Left lung (tissue), 4 donors: ENCODE measurements at regions not wholly inside any gene's neighbourhood (a gene's known extent, or its start where the extent isn't known, plus 50 kb on each side); places are given as distances from the start of the nearest gene placed in this dataset.
"Not testable (repeated sequence)": the region's sequence is repeated elsewhere in the genome, so short reads cannot be mapped to it uniquely, and the experiment has no call there.

Experiments
- ATAC-seq: fragments of 200-7000 bp; cut with Tn5 transposase; one replicate; pipeline ENCODE4 v1.9.1; 2020; ENCODE audit warnings: moderate library complexity
- DNase-seq, 4 donors: peaks; one replicate each; pipeline ENCODE4 v3.0.0-alpha.2; 2013 to 2020
- H3K27ac ChIP-seq, 2 donors: fragments of 200-600 bp; sonication (generic) in 1 of 2; one replicate each; pipeline versions ENCODE4 v1.5.0 to v1.8.0; 2020 to 2021
- H3K27me3 ChIP-seq, 2 donors: fragments of 200-600 bp; sonication (generic) in 1 of 2; one replicate each; pipeline versions ENCODE4 v1.5.0 to v1.8.0; 2020 to 2021
- H3K36me3 ChIP-seq, 2 donors: fragments of 200-600 bp; sonication (generic) in 1 of 2; one replicate each; pipeline versions ENCODE4 v1.5.0 to v1.8.0; 2020 to 2021
- H3K4me1 ChIP-seq, 2 donors: fragments of 200-600 bp; one replicate each; pipeline ENCODE4 v1.8.0; 2021
- H3K4me3 ChIP-seq, 2 donors: fragments of 200-600 bp; sonication (generic) in 1 of 2; one replicate each; pipeline versions ENCODE4 v1.5.0 to v1.8.0; 2020 to 2021; ENCODE audit warnings: mild to moderate bottlenecking in 1 of 2
- H3K9me3 ChIP-seq, 2 donors: fragments of 200-600 bp; sonication (generic) in 1 of 2; one replicate each; pipeline versions ENCODE4 v1.5.0 to v1.8.0; 2020 to 2021
- CTCF ChIP-seq, 2 donors: fragments of 200-600 bp; sonication (generic) in 1 of 2; IDR thresholded peaks; one replicate each; pipeline versions ENCODE4 v1.5.0 to v1.8.0; 2021; ENCODE audit warnings: antibody characterized with exemption in 2 of 2
- intact Hi-C, 2 donors: fragments of 100-400 bp; cut with DNase I; formaldehyde crosslinking; loops; one replicate each; pipeline versions ENCODE4 v1.11.2 to v1.14.2; 2022
- donor health status: DM: no; HTN: yes; CAD: no.
- donor health status: DM: no; HTN: no; CAD: no.

DNA sequence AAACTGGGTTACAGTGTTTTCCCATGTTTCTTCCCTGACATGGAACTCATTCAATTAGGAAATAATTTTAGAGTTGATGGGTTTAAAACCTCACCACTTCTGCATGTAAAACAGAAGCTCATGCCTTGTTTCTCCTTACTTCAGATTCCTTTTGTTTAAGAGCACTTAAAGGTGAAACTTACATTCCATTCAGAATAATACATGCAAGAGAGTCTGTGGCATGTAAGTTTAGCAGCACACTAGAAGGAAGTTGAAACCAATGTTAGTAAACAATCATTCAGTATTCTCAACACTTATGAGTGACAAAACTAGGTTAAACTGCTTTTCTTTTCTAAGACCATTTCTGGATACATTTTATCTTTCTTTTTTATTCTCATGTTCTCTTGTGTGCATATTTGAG is 495.6 kb upstream of the PTCHD4 start:
- Histone ChIP-seq H3K27ac (no peak overlapping the region), H3K27me3 (no peaks in the 10 kb centered on the region), H3K9me3 (peaks cover 0 to 4% of the 10 kb centered on the region in 2 donors), H3K4me3 (no peak overlapping the region), H3K36me3 (no peaks in the 10 kb centered on the region), H3K4me1 (no peaks in the 10 kb centered on the region)
- intact Hi-C loops, result no loop called here
- no peak for TF ChIP-seq CTCF (IDR thresholded peaks at IDR 0.05)
- ATAC-seq (peak; percentile 89), DNase-seq (no peak)

DNA sequence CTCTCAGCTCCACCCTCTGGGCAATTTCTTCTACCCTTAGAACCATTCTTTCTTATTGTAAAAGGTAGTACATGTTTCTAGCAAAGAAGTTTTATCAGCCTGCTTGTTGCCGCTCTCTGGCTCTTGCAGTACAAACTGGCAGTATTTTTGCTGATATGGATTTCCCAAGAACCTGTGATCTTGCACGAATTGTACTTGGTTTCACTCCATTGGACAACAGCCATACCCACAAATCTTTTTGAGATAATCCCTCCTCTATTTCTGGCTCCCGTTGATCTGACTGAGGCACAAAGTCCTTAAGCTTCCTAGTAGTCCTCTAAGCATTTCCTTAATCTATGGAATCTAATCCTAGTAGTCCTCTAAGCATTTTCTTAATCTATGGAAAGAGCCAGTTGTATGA is 487.0 kb upstream of the PTCHD4 start:
- Histone ChIP-seq H3K4me1 (no peaks in the 10 kb centered on the region), H3K4me3 (no peak overlapping the region), H3K36me3 (no peaks in the 10 kb centered on the region), H3K9me3 (no peaks in the 10 kb centered on the region), H3K27ac (no peak overlapping the region), H3K27me3 (no peaks in the 10 kb centered on the region)
- intact Hi-C loops, result no loop called here
- DNase-seq, result no peak
- ATAC-seq, result no peak
- no peak for TF ChIP-seq CTCF (IDR thresholded peaks at IDR 0.05)

GRCh38 chr6:48596830-48597229 is 485.8 kb upstream of the PTCHD4 start:
- intact Hi-C loops, result no loop called here
- TF ChIP-seq CTCF (IDR thresholded peaks at IDR 0.05), result no peak
- DNase-seq, result no peak
- Histone ChIP-seq H3K4me3 (no peak overlapping the region), H3K27ac (no peak overlapping the region), H3K9me3 (no peaks in the 10 kb centered on the region), H3K36me3 (no peaks in the 10 kb centered on the region), H3K27me3 (no peaks in the 10 kb centered on the region), H3K4me1 (no peaks in the 10 kb centered on the region)
- ATAC-seq, result no peak

DNA sequence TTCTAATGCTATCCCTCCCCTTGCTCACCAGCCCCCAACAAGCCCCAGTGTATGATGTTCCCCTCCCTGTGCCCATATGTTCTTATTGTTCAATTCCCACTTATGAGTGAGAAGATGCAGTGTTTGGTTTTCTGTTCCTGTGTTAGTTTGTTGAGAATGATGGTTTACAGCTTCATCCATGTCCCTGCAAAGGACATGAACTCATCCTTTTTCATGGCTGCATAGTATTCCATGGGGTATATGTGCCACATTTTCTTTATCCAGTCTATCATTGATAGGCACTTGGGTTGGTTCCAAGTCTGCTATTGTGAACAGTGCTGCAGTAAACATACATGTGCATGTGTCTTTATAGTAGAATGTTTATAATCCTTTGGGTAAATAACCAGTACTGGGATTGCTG is 480.2 kb upstream of the PTCHD4 start:
- H3K27ac ChIP-seq, H3K4me3 ChIP-seq, ATAC-seq, DNase-seq, H3K36me3 ChIP-seq, H3K27me3 ChIP-seq, H3K4me1 ChIP-seq, intact Hi-C loops: not testable (repeated sequence)
- H3K9me3 ChIP-seq, result peaks cover 0 to 11% of the 10 kb centered on the region in 2 donors

DNA sequence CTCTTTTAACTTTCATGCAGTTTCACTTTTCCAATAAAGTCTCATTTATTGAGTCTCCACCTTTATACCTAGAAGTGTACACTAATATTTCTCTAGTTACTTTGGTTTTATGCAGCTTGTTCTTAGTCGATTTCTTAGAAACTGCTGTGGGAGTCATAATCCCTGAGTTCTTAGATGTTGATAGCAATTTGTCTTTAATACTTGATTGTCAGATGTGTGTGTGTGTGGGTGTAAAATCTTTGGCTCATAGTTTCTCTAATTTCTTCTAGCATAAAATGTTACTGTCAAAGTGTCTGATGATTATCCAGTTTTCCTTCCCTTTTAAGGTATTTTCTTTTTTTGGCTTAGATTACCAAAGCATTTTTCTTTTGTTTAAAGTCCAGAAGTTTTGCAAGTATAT is 473.8 kb upstream of the PTCHD4 start:
- intact Hi-C loops, result no loop called here
- no peak for DNase-seq
- H3K27ac ChIP-seq, result no peak overlapping the region
- no peak for ATAC-seq
- no peaks in the 10 kb centered on the region for H3K27me3 ChIP-seq
- TF ChIP-seq CTCF (IDR thresholded peaks at IDR 0.05), result no peak
- no peak overlapping the region for H3K4me3 ChIP-seq
- no peaks in the 10 kb centered on the region for H3K4me1 ChIP-seq
- no peaks in the 10 kb centered on the region for H3K9me3 ChIP-seq
- H3K36me3 ChIP-seq, result no peaks in the 10 kb centered on the region

GRCh38 chr6:48570656-48571055 is 459.7 kb upstream of the PTCHD4 start:
- intact Hi-C loops, result no loop called here
- no peak for TF ChIP-seq CTCF (IDR thresholded peaks at IDR 0.05)
- no peaks in the 10 kb centered on the region for H3K4me1 ChIP-seq
- no peaks in the 10 kb centered on the region for H3K36me3 ChIP-seq
- H3K9me3 ChIP-seq, result no peaks in the 10 kb centered on the region
- H3K27me3 ChIP-seq, result no peaks in the 10 kb centered on the region
- ATAC-seq (no peak), DNase-seq (no peak)
- H3K27ac ChIP-seq, result no peak overlapping the region
- H3K4me3 ChIP-seq, result no peak overlapping the region
